Calu3 (cell line): ENCODE measurements at regions not wholly inside any gene's neighbourhood (a gene's known extent, or its start where the extent isn't known, plus 50 kb on each side); places are given as distances from the start of the nearest gene placed in this dataset.
"Not testable (repeated sequence)": the region's sequence is repeated elsewhere in the genome, so short reads cannot be mapped to it uniquely, and the experiment has no call there.

Source experiments
- BruUV-seq: library from RNA; stranded (reverse); fragments of 400-500 nt; replicated peaks from 2 replicates; lab custom pipeline; 2021; lab: Mats Ljungman, UMichigan
- CTCF ChIA-PET: fragments of 300-600 bp; sonication (Branson Sonifier 250); formaldehyde crosslinking; loops from one replicate; lab custom pipeline; 2022; ENCODE audit warnings: antibody characterized with exemption; lab: Charles Lee
- DNase-seq: peaks from one replicate; pipeline ENCODE4 v3.0.0; 2022
- H3K27ac Mint-ChIP-seq: one replicate; pipeline ENCODE4 v1.8.0; 2022; ENCODE audit warnings: mixed read lengths; ENCODE audit not compliant: unreplicated experiment
- H3K27me3 Mint-ChIP-seq: one replicate; pipeline ENCODE4 v1.8.0; 2022; ENCODE audit warnings: mixed read lengths; ENCODE audit not compliant: unreplicated experiment
- H3K36me3 Mint-ChIP-seq: one replicate; pipeline ENCODE4 v1.8.0; 2022; ENCODE audit warnings: mild to moderate bottlenecking, moderate library complexity, mixed read lengths; ENCODE audit not compliant: insufficient read depth, unreplicated experiment
- H3K4me1 Mint-ChIP-seq: one replicate; pipeline ENCODE4 v1.8.0; 2022; ENCODE audit warnings: mild to moderate bottlenecking, low read depth, mixed read lengths; ENCODE audit not compliant: unreplicated experiment
- H3K4me3 Mint-ChIP-seq: one replicate; pipeline ENCODE4 v1.8.0; 2022; ENCODE audit warnings: mild to moderate bottlenecking, low read depth, moderate library complexity, mixed read lengths; ENCODE audit not compliant: unreplicated experiment
- H3K9me3 Mint-ChIP-seq: one replicate; pipeline ENCODE4 v1.8.0; 2022; ENCODE audit warnings: low read depth, mixed read lengths; ENCODE audit not compliant: unreplicated experiment
- CTCF ChIP-seq: fragments of 200-600 bp; IDR thresholded peaks from one replicate; pipeline ENCODE4 v1.8.0; 2022; ENCODE audit warnings: antibody characterized with exemption; ENCODE audit not compliant: unreplicated experiment
- intact Hi-C: fragments of 100-400 bp; cut with micrococcal nuclease; formaldehyde crosslinking; loops from one replicate; pipeline ENCODE4 v1.10.0; 2022; ENCODE audit not compliant: unreplicated experiment

GRCh38 chr5:90047113-90047512 is 362.4 kb downstream of the CETN3 start:
- no peak for TF ChIP-seq CTCF
- H3K9me3 Mint-ChIP-seq = peaks cover 14% of the 10 kb centered on the region
- no peak for DNase-seq
- no peak overlapping the region for H3K4me3 Mint-ChIP-seq
- no TSS peak for BruUV-seq
- H3K27me3 Mint-ChIP-seq = no peaks in the 10 kb centered on the region
- CTCF ChIA-PET = no interaction called here
- H3K4me1 Mint-ChIP-seq = no peaks in the 10 kb centered on the region
- H3K27ac Mint-ChIP-seq = no peak overlapping the region
- no peaks in the 10 kb centered on the region for H3K36me3 Mint-ChIP-seq
- intact Hi-C loops = no loop called here

GRCh38 chr5:90040082-90040481 is 369.5 kb downstream of the CETN3 start:
- intact Hi-C loops, H3K4me1 Mint-ChIP-seq, DNase-seq, BruUV-seq, CTCF ChIA-PET, H3K27me3 Mint-ChIP-seq, H3K4me3 Mint-ChIP-seq, H3K27ac Mint-ChIP-seq, H3K36me3 Mint-ChIP-seq: not testable (repeated sequence)
- peaks cover 15% of the 10 kb centered on the region for H3K9me3 Mint-ChIP-seq

GRCh38 chr5:90037646-90038045 is 371.9 kb downstream of the CETN3 start:
- Mint-ChIP-seq H3K27me3 (no peaks in the 10 kb centered on the region), H3K27ac (no peak overlapping the region), H3K9me3 (peaks cover 16% of the 10 kb centered on the region), H3K4me1 (no peaks in the 10 kb centered on the region), H3K4me3 (no peak overlapping the region), H3K36me3 (no peaks in the 10 kb centered on the region)
- no peak for TF ChIP-seq CTCF
- CTCF ChIA-PET = no interaction called here
- intact Hi-C loops = no loop called here
- BruUV-seq = no TSS peak
- DNase-seq = no peak

- Mint-ChIP-seq H3K4me1 (peaks cover 30% of the 10 kb centered on the region), H3K27ac (peak overlapping the region; percentile 97), H3K4me3 (no peak overlapping the region), H3K9me3 (peaks cover 2% of the 10 kb centered on the region), H3K36me3 (peaks cover 10% of the 10 kb centered on the region), H3K27me3 (no peaks in the 10 kb centered on the region)
- no peak for DNase-seq
- intact Hi-C loops = loop anchor here (5.0 kb wide), 1 partner anchor 90 kb away; no protein-coding TSS in a partner anchor
- CTCF ChIA-PET = no interaction called here
- TF ChIP-seq CTCF = no peak
- BruUV-seq = no TSS peak
Observed at GRCh38 chr5:90022711-90023053, 386.9 kb downstream of the CETN3 start.

- CTCF ChIA-PET = no interaction called here
- Mint-ChIP-seq H3K36me3 (peaks cover 10% of the 10 kb centered on the region), H3K27me3 (no peaks in the 10 kb centered on the region), H3K4me3 (peak overlapping the region; percentile 60), H3K27ac (peak overlapping the region; percentile 97), H3K4me1 (peaks cover 31% of the 10 kb centered on the region), H3K9me3 (peaks cover 2% of the 10 kb centered on the region)
- DNase-seq = peak; percentile 34
- TF ChIP-seq CTCF = no peak
- BruUV-seq = no TSS peak
- intact Hi-C loops = loop anchor here (5.0 kb wide), 1 partner anchor 90 kb away; no protein-coding TSS in a partner anchor
Observed at GRCh38 chr5:90022002-90022710, 387.4 kb downstream of the CETN3 start.
